Stimulated activated CD8-positive, alpha-beta memory T cell treated with anti-CD3 and anti-CD28 coated beads, Interleukin-4, amount 100 ng/mL, for 24 hours (primary cell): ENCODE measurements at regions not wholly inside any gene's neighbourhood (a gene's known extent, or its start where the extent isn't known, plus 50 kb on each side); places are given as distances from the start of the nearest gene placed in this dataset.

Source experiments
- DNase-seq: peaks from one replicate; pipeline ENCODE4 v3.0.0-alpha.2; 2020; ENCODE audit warnings: low read depth

DNA sequence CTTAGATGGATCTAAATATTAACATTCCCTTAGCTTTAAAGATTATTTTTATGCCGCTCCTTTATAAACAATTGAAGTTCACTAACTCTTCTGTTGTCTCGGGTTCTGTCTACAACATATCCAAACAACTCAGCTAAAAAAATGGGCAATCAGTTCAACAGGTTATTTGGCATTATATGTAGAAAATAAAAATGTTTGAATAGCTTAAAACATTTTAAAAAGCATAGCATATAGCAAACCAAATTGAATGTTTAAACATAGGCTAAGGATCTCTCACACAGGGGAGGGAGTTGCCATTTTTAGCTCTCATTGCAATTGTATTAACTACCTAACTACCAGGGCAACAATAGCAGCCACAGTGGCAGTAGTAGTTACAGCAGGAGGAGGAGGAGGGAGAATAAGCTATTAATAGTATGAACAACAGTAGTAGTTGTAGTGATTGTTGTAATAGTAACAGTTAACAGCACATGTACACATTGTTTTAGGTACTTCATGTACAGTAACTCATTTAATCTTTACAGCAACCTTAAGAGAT, 404.2 kb downstream of the KCNRG start:
- DNase-seq: no peak

DNA sequence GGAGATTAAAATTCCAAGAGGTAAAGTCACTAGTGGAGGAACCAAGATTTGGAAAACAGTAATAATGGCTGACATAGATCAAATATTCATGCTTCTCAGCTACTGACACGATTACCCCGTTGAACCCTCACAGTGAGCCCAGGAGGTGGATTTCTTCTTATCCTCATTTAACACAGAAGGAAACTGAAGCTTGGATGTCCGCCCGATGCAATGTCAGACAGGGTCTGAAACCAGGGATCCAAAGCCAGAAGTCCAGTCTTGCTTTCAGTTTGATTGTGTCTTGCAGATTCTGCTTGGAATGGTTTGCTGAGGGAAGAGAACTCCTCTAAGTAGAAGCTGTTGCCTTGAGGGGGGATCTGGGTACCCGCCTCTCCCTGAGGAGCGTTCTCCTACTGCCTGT, 404.7 kb downstream of the KCNRG start:
- DNase-seq: no peak

DNA sequence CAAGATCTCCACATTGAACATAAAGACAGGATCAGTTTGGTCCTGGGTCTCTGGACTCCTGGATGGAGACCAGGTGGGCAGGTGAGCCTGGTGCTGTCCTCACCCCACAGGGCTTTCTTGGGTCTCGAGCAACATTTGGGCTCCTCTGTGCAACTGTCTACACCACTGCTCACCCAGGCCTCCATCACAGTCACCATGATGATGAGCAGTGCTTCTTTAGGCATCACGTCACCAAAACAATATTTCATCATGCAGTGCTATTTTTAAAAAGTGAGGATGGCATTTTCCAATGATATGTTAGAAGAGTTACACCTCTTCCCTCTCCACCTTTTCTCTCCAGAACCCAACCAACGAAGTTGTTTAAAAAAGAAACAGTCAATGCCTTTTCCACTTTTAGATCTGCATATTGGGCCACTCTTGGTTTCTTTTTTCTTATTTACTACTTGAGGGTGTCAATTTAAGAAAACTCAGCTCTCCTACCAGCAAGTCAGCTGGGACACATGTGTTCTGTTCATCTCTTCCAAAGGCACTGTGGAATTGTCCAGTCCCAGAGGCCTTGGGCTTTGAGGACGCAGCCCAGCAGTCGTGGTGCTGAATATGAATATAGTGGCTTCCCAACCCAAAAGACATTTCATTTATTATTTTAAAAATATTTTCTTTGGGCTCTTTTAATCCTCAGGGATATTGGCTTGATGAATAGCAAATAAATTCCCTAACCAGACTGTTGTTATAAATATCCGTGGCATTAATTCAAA, 405.7 kb downstream of the KCNRG start:
- DNase-seq: no peak

DNA sequence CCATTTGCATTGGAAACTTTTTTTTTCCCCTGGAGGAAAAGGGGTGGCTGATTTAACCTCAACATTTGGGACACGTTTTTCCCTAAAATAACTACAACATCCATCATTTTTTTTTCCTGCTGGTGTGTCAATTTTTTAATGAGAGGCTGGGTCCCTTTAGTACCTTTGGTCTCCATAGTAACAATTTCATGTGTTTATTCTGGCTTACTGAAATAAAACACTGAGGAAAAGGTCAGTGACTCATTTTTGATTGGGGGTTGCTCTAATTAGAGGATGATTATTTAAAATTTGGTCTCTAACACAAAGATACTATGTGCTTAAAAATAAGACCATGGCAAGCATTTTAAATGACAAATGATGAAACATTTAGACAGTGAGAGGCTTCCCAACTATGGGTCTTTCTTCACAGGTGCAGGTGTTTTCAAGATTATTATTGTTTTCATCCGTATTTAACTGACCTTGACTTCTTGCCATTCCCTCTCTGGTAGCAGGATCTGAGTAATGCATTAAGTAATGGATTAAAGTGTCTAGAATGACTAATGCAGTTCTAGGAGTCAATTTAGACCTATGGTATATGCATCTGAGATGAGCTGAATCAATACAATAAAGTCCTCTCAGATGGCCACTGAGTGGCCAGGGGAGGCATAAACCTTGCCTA, 406.4 kb downstream of the KCNRG start:
- no peak for DNase-seq

DNA sequence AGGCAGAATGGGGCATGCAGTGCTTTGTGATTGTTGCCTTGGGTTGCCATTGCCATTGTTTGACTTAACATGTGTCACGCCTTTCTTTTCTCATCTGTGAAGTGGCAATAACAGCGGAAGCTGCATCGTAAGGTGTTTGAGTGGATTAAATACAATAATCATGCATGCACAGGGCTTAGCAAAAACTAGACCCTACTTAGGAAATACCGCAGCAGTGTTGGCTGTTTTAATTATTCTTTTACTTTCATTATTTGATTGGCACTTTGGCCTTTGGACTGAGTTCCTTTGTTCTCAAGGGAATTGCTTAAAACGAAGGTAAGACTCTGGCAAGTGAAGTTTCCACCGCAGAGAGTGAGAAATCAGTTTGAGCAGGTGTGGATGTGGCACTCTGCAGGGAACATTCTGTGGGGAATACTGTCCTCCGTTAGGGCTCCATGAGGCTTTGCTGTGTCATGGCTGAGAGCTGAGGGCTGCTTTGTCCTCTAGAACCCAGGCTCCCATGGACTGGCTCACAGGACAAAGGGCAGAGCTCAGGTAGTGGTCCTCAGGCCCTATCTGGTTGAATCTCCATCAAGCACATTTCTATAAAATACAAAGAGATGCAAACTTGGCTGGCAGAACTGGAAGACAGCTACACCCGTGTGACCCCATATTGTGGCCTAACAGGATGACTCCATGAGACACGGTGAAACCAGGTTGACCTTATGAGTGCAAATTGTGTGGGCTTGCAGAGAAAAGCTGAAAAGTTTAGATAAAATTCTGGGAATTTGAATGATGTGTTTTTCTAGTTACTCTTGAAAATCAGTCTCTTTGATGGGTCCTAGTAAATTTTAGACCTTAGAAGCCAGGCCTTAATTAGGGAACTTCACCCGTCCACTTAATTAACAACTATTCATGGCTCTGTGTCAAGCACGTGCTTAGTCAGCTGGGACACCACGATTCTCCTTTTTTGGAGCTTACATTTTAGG, 407.2 kb downstream of the KCNRG start:
- no peak for DNase-seq

DNA sequence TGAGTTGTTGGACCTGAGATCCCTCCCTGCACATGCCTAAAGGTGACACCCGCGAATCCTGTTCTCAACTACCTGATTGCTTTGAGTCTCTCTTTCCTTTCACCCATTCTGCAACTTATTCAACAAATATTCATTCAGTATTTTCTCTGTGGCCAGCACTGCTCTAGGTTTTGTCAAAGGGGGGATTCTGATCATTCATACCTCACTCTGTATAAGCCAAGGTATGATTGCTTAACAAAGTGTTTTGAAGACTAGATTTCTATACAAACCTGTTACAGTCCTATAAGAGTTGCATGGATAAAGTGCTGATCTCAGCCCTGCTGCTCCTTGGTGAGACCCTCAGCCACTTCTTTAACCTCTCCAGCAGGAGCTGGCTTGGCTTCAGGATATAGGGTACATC, 409.7 kb downstream of the KCNRG start:
- DNase-seq: no peak

DNA sequence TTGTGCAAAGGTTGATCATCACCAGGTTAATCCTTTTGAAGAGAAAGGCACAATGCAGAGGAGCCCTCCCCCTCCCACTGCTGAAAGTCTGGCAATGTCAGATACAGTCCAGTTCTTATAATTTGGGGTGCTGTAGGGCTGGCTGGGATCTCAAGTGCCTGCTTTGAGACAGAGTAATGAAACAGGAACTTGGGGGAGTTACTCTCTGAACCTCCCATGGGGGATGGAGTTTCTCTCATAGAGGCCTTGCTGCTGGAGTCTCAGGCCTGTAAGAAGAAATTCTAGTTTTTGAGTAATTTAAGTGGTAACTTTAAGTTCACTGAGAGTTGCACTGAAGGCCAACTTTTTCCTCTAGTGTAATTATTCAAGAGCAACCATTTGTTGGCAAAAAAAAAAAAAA, 410.5 kb downstream of the KCNRG start:
- DNase-seq: no peak

DNA sequence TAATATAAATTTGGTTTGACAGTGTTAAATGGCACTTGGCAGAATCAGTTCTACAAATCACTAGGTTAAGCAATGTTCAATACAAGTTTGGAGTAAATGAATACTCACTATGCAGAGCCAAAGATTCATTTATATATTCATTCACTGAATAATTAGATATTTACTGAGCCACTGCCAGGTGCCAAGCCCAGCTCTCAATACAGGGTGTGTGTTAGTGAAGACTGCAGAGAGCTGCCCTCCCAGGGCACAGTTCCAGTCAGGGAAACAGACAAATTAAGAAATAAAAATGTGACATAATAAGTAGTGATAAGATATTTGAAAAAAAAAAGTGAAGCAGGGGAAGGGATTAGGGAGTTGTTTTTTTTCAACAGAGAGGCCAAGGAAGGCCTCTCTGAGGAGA, 411.7 kb downstream of the KCNRG start:
- no peak for DNase-seq

DNA sequence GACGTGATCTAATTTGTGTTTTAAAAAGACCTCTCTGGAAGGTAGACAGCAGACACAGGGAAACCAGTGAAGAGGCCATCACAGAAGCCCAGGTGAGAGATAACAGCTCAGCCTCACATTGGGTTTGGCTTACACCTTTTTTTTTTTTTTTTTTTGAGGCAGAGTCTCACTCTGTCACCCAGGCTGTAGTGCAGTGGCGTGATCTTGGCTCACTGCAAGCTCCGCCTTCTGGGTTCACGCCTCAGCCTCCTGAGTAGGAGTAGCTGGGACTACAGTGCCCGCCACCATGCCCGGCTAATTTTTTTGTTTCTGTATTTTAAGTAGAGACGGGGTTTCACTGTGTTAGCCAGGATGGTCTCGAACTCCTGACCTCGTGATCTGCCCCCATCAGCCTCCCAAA, 412.3 kb downstream of the KCNRG start:
- peak; percentile 19 for DNase-seq

DNA sequence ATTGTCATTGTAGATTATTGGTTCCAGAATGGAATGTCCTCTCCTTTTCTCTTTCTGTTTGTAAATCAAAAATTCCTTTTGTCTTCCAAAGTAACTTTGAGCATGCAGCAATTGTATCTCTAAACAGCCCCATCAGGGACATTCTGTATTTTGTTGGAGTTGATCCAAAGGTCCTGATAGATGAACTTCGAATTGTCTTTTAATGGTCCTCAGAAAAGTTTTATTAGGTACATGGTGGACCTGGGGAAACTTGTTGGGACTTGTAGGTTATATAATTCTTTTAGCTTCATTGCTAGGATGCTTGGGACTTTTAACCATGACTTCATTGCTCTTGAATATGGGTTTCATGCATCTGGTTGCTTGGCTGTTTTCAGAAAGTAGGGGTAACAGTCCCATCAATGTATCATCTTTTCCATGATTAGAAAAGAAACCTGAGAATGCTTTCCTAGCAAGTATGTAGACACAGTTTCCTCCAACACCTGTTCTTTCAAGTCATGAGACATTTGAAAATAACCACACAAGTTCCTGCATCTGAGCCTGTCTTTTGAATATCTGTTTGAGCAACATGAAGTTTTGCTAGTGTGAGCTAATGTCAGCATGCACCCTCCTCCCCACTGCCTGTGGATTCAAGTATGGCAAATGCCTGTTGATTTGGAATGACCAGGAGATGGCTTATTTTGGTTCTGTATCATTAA, 413.1 kb downstream of the KCNRG start:
- no peak for DNase-seq

DNA sequence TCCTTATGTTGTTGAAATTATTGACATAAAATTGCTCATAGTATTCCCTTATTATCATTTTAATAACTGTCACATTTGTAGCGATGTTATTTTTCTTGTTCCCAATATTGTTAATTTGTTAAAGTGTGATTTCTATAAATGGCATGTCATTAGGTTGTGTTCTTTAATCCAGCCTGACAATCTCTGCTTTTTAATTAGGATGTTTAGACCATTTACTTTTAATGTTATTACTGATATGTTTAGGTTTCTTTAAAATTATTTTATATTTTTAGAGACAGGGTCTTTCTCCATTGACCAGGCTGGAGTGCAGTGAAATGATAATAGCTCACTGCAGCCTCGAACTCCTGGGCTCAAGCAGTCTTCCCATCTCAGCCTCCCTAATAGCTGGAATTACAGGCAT, 408.5 kb downstream of the DLEU7 start:
- no peak for DNase-seq

DNA sequence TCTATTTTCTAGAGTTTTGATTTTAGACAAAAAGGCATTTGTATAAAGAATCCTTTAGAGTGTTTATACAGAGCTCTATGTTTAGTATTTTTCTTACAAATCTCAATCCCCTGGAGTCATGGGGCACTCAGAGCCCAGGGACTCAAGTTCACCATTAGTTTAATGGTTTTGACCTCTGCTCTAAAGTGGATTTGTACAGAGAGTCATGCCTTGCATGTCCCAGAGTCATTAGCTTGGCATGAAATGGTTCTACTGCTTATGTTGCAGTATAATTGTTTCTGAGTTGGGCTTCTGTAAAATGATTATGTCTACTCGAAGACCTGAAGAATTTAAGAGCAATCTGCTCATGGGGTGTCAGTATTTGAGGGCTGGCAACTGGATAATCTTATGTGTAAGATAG, 406.2 kb downstream of the DLEU7 start:
- DNase-seq: no peak

DNA sequence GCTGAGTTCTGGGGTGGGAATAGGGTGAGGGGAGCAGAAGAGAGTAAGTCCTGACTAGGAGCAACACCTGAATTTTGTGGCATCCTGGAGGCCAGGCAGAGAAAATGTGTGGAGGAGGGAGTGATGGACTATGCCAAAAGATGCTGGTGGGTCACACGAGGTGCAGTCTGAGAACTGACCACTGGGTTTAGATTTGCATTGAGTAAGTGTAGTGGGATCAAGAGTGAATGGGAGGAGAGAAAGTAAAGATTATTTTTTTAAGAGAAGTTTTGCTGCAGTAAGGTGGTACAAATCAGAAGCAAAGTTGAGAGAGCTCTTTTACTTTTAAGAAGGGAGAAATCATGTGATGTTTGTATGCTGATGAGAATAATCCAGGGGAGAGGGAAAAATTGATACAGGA, 405.1 kb downstream of the DLEU7 start:
- no peak for DNase-seq

DNA sequence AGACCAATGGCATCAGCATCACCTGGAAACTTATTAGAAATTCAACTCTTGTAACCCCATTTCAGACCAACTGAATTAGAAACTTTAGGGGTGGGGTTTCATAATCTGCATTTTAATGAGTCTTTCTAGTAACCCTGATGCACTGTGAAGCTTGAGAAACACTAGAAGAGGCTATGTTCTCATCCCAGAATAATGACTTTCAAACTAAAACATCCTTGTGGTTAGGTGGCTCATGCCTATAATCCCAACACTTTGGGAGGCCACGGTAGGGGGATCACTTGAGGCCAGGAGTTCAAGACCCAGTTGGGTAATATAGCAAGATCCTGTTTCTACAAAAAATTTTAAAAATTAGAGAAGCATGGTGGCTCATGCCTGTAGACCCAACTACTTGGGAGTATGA, 402.4 kb downstream of the DLEU7 start:
- no peak for DNase-seq

DNA sequence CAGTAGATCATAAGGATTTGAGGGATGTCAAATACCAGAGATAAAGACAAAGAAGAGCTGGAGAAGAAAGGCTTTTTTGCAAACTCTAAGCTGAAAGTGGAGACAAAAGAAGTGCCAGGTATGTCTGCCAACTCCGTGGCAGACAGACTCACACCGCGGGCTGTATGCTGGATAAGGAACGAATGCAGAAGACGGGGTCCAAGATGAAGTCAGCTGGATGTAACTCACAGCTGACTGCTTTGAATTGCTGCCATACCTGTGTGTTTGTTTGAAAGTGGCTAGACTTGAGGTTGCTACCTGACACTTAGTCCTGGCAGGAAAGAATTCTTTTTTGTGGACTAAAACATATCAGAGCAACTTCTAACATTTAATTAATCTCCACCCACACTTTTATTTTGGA, 398.8 kb downstream of the DLEU7 start:
- DNase-seq: no peak

DNA sequence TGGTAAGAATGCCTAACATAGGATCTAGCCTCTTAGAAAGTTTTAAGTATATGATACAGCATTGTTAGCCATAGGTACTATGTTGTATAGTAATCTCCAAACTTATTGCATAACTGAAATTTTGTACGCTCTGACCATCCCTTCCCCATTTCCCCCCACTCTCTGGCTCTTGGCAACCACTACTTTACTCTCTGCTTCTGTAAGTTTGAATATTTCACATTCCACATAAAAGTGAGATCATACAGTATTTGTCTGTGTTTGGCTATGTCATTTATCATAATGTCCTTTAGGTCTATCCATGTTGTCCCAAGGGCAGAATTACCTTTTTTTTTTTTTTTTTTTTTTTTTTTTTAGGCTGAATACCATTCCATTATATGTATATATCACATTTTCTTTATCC, 396.9 kb downstream of the DLEU7 start:
- DNase-seq: no peak

DNA sequence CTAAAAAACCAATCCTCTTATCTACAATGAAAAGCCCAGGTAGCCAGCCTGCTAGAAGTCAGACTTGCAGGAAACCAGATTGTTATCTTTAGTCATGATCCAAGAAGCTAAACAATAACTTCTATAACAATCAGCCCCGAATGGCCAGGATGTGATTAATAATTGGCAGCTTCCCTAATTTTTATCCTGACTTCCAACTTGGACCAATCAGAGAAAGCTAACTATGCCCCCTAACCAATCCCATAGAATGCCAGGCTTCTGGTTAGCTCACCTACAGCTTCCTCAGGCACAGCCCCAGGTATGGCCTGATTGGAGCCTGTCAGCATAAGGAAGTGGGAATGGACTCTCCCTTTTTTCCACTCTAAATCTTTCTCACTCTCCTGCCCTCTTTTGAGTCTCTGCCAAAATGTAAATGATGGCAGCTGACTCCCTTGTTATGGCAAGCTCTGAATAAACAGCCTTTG, 394.9 kb downstream of the DLEU7 start:
- DNase-seq: no peak

DNA sequence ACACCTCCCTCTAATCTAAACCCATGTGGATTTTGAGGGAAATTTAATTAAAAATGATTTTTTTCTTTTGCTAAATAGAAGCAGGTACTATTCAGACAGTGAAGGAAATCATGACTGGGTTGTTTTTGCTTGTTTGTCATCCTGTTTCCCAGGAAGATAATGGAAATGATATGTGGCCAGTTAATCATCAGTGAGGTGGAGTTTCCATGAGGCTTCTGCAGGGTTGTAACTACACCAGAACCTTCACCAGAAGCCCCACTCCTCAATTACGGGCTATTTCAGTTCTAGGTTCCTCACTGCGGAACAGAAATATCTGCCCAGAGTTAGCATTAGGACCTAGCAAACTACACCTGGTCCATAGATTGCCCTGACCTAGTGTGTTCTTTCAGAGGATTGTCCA, 394.0 kb downstream of the DLEU7 start:
- no peak for DNase-seq

DNA sequence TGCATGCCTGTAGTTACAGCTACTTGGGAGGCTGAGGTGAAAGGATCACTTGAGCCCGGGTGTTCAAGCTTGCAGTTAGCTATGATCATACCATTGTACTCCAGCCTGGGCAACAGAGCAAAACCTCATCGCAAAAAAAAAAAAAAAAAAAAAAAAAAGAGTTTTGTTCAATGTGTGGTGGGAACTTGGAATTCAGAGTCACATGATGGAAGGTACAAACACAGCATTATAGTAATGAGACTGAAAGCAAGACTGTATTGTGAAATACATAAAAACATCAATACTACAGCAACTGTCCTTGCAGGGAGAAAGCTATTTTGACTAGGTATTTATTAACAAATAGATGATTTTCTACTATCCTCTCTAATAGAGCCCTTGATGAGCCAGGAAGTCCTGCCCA, 393.2 kb downstream of the DLEU7 start:
- DNase-seq: no peak

DNA sequence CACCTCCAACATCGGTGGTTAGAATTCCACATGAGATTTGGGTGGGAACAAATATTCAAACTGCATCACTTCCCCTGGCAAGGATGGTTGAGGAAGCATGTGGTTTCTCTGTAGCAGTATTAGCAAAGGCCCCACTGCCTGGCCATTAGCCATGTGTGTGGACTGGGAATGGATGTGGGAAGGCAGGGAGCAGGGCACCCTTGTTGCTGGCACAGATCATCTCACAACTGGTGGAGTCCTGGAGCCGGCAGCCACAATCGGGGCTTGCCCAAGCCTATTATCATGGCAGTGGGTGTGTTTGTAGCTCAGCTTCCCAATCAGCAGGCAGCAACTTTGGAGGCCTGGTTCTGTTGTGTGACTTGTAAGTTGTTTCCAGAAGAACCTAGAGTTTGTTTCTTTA, 391.9 kb downstream of the DLEU7 start:
- no peak for DNase-seq

DNA sequence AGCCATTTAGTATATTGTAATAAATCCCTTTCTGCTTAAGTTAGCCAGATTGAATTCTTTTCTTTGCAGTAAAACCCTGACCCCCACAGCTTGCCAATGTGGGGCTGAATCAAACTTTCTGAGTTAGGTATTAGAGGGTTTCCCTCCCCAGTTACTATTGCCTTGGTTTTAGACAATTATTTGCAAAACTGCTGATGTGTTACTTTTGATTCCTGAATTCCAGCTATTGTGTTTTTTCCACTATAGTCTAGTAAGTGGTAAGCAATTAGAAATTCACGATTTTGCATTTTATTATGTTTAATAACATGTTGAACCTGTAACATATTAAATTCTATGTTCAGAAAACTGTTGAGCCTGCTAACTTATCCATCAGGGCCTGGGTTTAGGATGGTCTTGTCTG, 391.5 kb downstream of the DLEU7 start:
- no peak for DNase-seq

DNA sequence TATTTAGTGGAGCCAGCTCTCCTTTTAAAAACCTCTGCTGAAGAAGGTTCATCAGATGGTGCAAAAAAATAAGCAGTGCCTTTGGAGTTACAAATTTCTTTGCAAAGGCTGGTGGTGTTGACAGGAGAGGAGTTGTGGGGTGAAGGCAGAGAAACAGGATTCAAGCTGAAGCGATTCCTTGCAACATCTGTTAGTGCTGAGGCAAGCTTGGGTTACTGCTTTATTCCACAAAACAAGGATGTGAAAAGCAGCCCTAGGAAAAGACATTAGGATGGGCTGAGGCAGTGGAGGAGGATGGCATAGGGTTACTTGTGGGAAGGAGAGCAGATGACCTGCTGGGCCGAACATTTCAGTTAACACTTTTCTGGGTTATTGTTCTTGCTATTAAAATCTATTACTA, 390.7 kb downstream of the DLEU7 start:
- DNase-seq: no peak
